WTC11 (cell line): ENCODE measurements at regions not wholly inside any gene's neighbourhood (a gene's known extent, or its start where the extent isn't known, plus 50 kb on each side); places are given as distances from the start of the nearest gene placed in this dataset.

Experiments
- ATAC-seq: fragments of 200-7000 bp; cut with Tn5 transposase; 2 replicates; pipeline ENCODE4 v1.10.0; 2021; ENCODE audit warnings: mild to moderate bottlenecking, moderate library complexity
- CTCF ChIA-PET: fragments of 300-600 bp; sonication (Branson Sonifier 250); formaldehyde crosslinking; loops from one replicate; lab custom pipeline; 2021; ENCODE audit warnings: antibody characterized with exemption; lab: Charles Lee
- POLR2A ChIA-PET: fragments of 350-600 bp; sonication (Branson Sonifier 250); formaldehyde crosslinking; loops from one replicate; lab custom pipeline; 2021; ENCODE audit warnings: antibody characterized with exemption; lab: Charles Lee
- DNase-seq: peaks from one replicate; pipeline ENCODE4 v3.0.0; 2021; ENCODE audit warnings: low spot score
- H3K27ac Mint-ChIP-seq: 2 replicates; pipeline ENCODE4 v1.8.0; 2021; ENCODE audit warnings: mixed read lengths
- H3K27me3 Mint-ChIP-seq: 2 replicates; pipeline ENCODE4 v1.8.0; 2021; ENCODE audit warnings: low read depth, mild to moderate bottlenecking, moderate library complexity, mixed read lengths
- H3K36me3 Mint-ChIP-seq: 2 replicates; pipeline ENCODE4 v1.8.0; 2021; ENCODE audit warnings: mixed read lengths
- H3K4me1 Mint-ChIP-seq: 2 replicates; pipeline ENCODE4 v1.8.0; 2022; ENCODE audit warnings: mixed read lengths
- H3K4me3 Mint-ChIP-seq: 2 replicates; pipeline ENCODE4 v1.8.0; 2021; ENCODE audit warnings: mild to moderate bottlenecking, moderate library complexity, mixed read lengths
- H3K9me3 Mint-ChIP-seq: 2 replicates; pipeline ENCODE4 v1.8.0; 2021; ENCODE audit warnings: mixed read lengths
- ATF1 ChIP-seq: sonication (generic); formaldehyde crosslinking; IDR thresholded peaks from 2 replicates; pipeline ENCODE4 v1.8.1; 2023; ENCODE audit warnings: mild to moderate bottlenecking, moderate library complexity, missing genetic modification reagents
- CTCF ChIP-seq: fragments of 200-600 bp; IDR thresholded peaks from 2 replicates; pipeline ENCODE4 v1.8.0; 2022; ENCODE audit warnings: antibody characterized with exemption
- ELF4 ChIP-seq: sonication (generic); formaldehyde crosslinking; IDR thresholded peaks from 2 replicates; pipeline ENCODE4 v1.8.1; 2022; ENCODE audit warnings: low read depth, mild to moderate bottlenecking, moderate library complexity, missing genetic modification reagents
- FOXK1 ChIP-seq: sonication (generic); formaldehyde crosslinking; IDR thresholded peaks from 2 replicates; pipeline ENCODE4 v1.8.0; 2022; ENCODE audit warnings: mild to moderate bottlenecking, moderate library complexity, missing genetic modification reagents
- HMGXB4 ChIP-seq: sonication (generic); formaldehyde crosslinking; IDR thresholded peaks from 2 replicates; pipeline ENCODE4 v1.8.1; 2023; ENCODE audit warnings: mild to moderate bottlenecking, moderate library complexity, missing genetic modification reagents
- MYBL2 ChIP-seq: sonication (generic); formaldehyde crosslinking; IDR thresholded peaks from 2 replicates; pipeline ENCODE4 v1.8.1; 2023; ENCODE audit warnings: mild to moderate bottlenecking, moderate library complexity, missing genetic modification reagents
- NR2C2 ChIP-seq: sonication (generic); formaldehyde crosslinking; IDR thresholded peaks from 2 replicates; pipeline ENCODE4 v1.8.0; 2022; ENCODE audit warnings: mild to moderate bottlenecking, missing genetic modification reagents
- RORB ChIP-seq: fragments of 250-450 bp; sonication (Bioruptor Pico); IDR thresholded peaks from 2 replicates; pipeline ENCODE4 v1.9.0; 2021; ENCODE audit warnings: mild to moderate bottlenecking
- SOX15 ChIP-seq: fragments of 250-450 bp; sonication (Bioruptor Pico); IDR thresholded peaks from 2 replicates; pipeline ENCODE4 v1.9.0; 2021; ENCODE audit warnings: mild to moderate bottlenecking
- TCF7 ChIP-seq: sonication (generic); formaldehyde crosslinking; IDR thresholded peaks from 2 replicates; pipeline ENCODE4 v1.8.0; 2022; ENCODE audit warnings: mild to moderate bottlenecking, low read depth, missing genetic modification reagents, moderate library complexity
- TEAD1 ChIP-seq: sonication (generic); formaldehyde crosslinking; IDR thresholded peaks from 2 replicates; pipeline ENCODE4 v1.8.0; 2022; ENCODE audit warnings: mild to moderate bottlenecking, missing genetic modification reagents
- TEAD4 ChIP-seq: sonication (generic); formaldehyde crosslinking; IDR thresholded peaks from 2 replicates; pipeline ENCODE4 v1.8.0; 2022; ENCODE audit warnings: mild to moderate bottlenecking, missing genetic modification reagents
- ZBTB21 ChIP-seq: sonication (generic); formaldehyde crosslinking; IDR thresholded peaks from 2 replicates; pipeline ENCODE4 v1.8.1; 2023; ENCODE audit warnings: mild to moderate bottlenecking, missing genetic modification reagents, borderline replicate concordance
- ZNF281 ChIP-seq: sonication (generic); formaldehyde crosslinking; IDR thresholded peaks from 2 replicates; pipeline ENCODE4 v1.8.0; 2023; ENCODE audit warnings: mild to moderate bottlenecking, missing genetic modification reagents
- TF ChIP-seq, protein P1 (sequence below): sonication (generic); formaldehyde crosslinking; IDR thresholded peaks from 2 replicates; pipeline ENCODE4 v1.8.1; 2022; ENCODE audit warnings: low read depth, mild to moderate bottlenecking, moderate library complexity, missing genetic modification reagents, borderline replicate concordance
- TF ChIP-seq, protein P2 (sequence below): sonication (generic); formaldehyde crosslinking; IDR thresholded peaks from 2 replicates; pipeline ENCODE4 v1.8.1; 2023; ENCODE audit warnings: mild to moderate bottlenecking, missing genetic modification reagents, moderate library complexity
- TF ChIP-seq, protein P3 (sequence below): sonication (generic); formaldehyde crosslinking; IDR thresholded peaks from 2 replicates; pipeline ENCODE4 v1.8.0; 2023; ENCODE audit warnings: missing genetic modification reagents
- TF ChIP-seq, protein P4 (sequence below): sonication (generic); formaldehyde crosslinking; IDR thresholded peaks from 2 replicates; pipeline ENCODE4 v1.8.0; 2022; ENCODE audit warnings: mild to moderate bottlenecking, missing genetic modification reagents
- TF ChIP-seq, protein P5 (sequence below): fragments of 250-450 bp; sonication (Bioruptor Pico); IDR thresholded peaks from 2 replicates; pipeline ENCODE4 v1.9.0; 2021; ENCODE audit warnings: mild to moderate bottlenecking, borderline replicate concordance

- TF ChIP-seq, protein P1, sequence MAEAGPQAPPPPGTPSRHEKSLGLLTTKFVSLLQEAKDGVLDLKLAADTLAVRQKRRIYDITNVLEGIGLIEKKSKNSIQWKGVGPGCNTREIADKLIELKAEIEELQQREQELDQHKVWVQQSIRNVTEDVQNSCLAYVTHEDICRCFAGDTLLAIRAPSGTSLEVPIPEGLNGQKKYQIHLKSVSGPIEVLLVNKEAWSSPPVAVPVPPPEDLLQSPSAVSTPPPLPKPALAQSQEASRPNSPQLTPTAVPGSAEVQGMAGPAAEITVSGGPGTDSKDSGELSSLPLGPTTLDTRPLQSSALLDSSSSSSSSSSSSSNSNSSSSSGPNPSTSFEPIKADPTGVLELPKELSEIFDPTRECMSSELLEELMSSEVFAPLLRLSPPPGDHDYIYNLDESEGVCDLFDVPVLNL (CRISPR knock-in tag): no peak
- TF ChIP-seq ELF4 (CRISPR knock-in tag): no peak
Observed at GRCh38 chr11:19478891-19479290, 233.7 kb upstream of the NAV2 start (continued).

- POLR2A ChIA-PET: no interaction called here
- Mint-ChIP-seq H3K4me3 (no peak overlapping the region), H3K9me3 (no peaks in the 10 kb centered on the region), H3K36me3 (no peaks in the 10 kb centered on the region), H3K27ac (no peak overlapping the region), H3K4me1 (peaks cover 19% of the 10 kb centered on the region), H3K27me3 (no peaks in the 10 kb centered on the region)
- CTCF ChIA-PET: no interaction called here
- no peak for DNase-seq
- ATAC-seq: peak; percentile 48
- TF ChIP-seq ATF1 (no peak), ZNF281 (CRISPR knock-in tag) (no peak), ZBTB21 (CRISPR knock-in tag) (no peak), TEAD1 (CRISPR knock-in tag) (no peak), MYBL2 (CRISPR knock-in tag) (no peak), ELF4 (CRISPR knock-in tag) (no peak), TEAD4 (no peak), RORB (CRISPR knock-in tag) (no peak), TCF7 (CRISPR knock-in tag) (no peak), SOX15 (CRISPR knock-in tag) (no peak), NR2C2 (CRISPR knock-in tag) (no peak), HMGXB4 (CRISPR knock-in tag) (no peak), CTCF (no peak), FOXK1 (no peak)
- TF ChIP-seq, protein P2, sequence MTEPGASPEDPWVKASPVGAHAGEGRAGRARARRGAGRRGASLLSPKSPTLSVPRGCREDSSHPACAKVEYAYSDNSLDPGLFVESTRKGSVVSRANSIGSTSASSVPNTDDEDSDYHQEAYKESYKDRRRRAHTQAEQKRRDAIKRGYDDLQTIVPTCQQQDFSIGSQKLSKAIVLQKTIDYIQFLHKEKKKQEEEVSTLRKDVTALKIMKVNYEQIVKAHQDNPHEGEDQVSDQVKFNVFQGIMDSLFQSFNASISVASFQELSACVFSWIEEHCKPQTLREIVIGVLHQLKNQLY (CRISPR knock-in tag): no peak
- TF ChIP-seq, protein P3, sequence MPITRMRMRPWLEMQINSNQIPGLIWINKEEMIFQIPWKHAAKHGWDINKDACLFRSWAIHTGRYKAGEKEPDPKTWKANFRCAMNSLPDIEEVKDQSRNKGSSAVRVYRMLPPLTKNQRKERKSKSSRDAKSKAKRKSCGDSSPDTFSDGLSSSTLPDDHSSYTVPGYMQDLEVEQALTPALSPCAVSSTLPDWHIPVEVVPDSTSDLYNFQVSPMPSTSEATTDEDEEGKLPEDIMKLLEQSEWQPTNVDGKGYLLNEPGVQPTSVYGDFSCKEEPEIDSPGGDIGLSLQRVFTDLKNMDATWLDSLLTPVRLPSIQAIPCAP: no peak
- TF ChIP-seq, protein P4, sequence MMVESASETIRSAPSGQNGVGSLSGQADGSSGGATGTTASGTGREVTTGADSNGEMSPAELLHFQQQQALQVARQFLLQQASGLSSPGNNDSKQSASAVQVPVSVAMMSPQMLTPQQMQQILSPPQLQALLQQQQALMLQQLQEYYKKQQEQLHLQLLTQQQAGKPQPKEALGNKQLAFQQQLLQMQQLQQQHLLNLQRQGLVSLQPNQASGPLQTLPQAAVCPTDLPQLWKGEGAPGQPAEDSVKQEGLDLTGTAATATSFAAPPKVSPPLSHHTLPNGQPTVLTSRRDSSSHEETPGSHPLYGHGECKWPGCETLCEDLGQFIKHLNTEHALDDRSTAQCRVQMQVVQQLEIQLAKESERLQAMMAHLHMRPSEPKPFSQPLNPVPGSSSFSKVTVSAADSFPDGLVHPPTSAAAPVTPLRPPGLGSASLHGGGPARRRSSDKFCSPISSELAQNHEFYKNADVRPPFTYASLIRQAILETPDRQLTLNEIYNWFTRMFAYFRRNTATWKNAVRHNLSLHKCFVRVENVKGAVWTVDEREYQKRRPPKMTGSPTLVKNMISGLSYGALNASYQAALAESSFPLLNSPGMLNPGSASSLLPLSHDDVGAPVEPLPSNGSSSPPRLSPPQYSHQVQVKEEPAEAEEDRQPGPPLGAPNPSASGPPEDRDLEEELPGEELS (CRISPR knock-in tag): no peak
- TF ChIP-seq, protein P5, sequence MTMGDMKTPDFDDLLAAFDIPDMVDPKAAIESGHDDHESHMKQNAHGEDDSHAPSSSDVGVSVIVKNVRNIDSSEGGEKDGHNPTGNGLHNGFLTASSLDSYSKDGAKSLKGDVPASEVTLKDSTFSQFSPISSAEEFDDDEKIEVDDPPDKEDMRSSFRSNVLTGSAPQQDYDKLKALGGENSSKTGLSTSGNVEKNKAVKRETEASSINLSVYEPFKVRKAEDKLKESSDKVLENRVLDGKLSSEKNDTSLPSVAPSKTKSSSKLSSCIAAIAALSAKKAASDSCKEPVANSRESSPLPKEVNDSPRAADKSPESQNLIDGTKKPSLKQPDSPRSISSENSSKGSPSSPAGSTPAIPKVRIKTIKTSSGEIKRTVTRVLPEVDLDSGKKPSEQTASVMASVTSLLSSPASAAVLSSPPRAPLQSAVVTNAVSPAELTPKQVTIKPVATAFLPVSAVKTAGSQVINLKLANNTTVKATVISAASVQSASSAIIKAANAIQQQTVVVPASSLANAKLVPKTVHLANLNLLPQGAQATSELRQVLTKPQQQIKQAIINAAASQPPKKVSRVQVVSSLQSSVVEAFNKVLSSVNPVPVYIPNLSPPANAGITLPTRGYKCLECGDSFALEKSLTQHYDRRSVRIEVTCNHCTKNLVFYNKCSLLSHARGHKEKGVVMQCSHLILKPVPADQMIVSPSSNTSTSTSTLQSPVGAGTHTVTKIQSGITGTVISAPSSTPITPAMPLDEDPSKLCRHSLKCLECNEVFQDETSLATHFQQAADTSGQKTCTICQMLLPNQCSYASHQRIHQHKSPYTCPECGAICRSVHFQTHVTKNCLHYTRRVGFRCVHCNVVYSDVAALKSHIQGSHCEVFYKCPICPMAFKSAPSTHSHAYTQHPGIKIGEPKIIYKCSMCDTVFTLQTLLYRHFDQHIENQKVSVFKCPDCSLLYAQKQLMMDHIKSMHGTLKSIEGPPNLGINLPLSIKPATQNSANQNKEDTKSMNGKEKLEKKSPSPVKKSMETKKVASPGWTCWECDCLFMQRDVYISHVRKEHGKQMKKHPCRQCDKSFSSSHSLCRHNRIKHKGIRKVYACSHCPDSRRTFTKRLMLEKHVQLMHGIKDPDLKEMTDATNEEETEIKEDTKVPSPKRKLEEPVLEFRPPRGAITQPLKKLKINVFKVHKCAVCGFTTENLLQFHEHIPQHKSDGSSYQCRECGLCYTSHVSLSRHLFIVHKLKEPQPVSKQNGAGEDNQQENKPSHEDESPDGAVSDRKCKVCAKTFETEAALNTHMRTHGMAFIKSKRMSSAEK: no peak
Observed at GRCh38 chr11:19474954-19475721, 234.4 kb upstream of the E2F8 start.
